K562 (cell line): ENCODE measurements at regions not wholly inside any gene's neighbourhood (a gene's known extent, or its start where the extent isn't known, plus 50 kb on each side); places are given as distances from the start of the nearest gene placed in this dataset.
A peak's percentile ranks its signal among the peaks of the same experiment; 100 is the strongest.

Source experiments
- ATAC-seq: fragments of 200-7000 bp; cut with Tn5 transposase; 3 replicates; pipeline ENCODE4 v1.9.1; 2020; ENCODE audit warnings: moderate library complexity
- BruUV-seq: library from RNA; stranded (reverse); fragments of 400-500 nt; replicated peaks from 2 replicates; lab custom pipeline; 2021; lab: Mats Ljungman, UMichigan
- CTCF ChIA-PET: fragments of 300-600 bp; formaldehyde crosslinking; extraction: SDS; loops from one replicate; lab custom pipeline; 2021; ENCODE audit warnings: low intra/inter-chr PET ratio; lab: Yijun Ruan, JAX
- POLR2A ChIA-PET: fragments of 300-600, 350-650 bp; sonication (Branson Sonifier 250); formaldehyde crosslinking; extraction: SDS; loops from one replicate; lab custom pipeline; 2021; ENCODE audit warnings: antibody characterized with exemption, inconsistent platforms; lab: Yijun Ruan, JAX
- DNase-seq, 4 experiments: peaks; one replicate each; pipeline versions ENCODE4 v3.0.0 to v3.0.0-alpha.2; 2011 to 2018; ENCODE audit warnings: low spot score in 3 of 4, mixed read lengths in 3 of 4; ENCODE audit errors: extremely low read depth in 1 of 4
- FAIRE-seq: peaks from 2 replicates; lab custom pipeline; 2011; peaks lifted over from hg19 to GRCh38; lab: Jason Lieb, UNC
- H2AFZ ChIP-seq: 2 replicates; pipeline ENCODE4 v1.6.0; 2011; ENCODE audit warnings: low read depth, low read length, control low read depth, inconsistent platforms
- H3K27ac ChIP-seq: fragments of 200-600 bp; 3 replicates; pipeline ENCODE4 v1.8.0; 2011; ENCODE audit warnings: low read depth, mild to moderate bottlenecking, control low read depth, inconsistent platforms, low read length, moderate library complexity, mixed read lengths; ENCODE audit errors: extremely low read depth
- H3K27me3 ChIP-seq, 2 experiments: fragments of 300-600 bp in 1 of 2; 2 replicates in 1 of 2; 3 replicates in 1 of 2; pipeline versions ENCODE4 v1.6.0 to v1.8.0; 2011; ENCODE audit warnings: inconsistent platforms in 2 of 2, low read length in 2 of 2, mild to moderate bottlenecking in 1 of 2, mixed read lengths in 1 of 2, moderate library complexity in 1 of 2; ENCODE audit not compliant: control insufficient read depth in 2 of 2, insufficient read depth in 2 of 2
- H3K36me3 ChIP-seq: fragments of 300-600 bp; 3 replicates; pipeline ENCODE4 v1.8.0; 2011; ENCODE audit warnings: mild to moderate bottlenecking, low read length, inconsistent platforms; ENCODE audit not compliant: control insufficient read depth, insufficient read depth
- H3K4me1 ChIP-seq, 2 experiments: fragments of 200-600 bp in 1 of 2; replicated peaks in 1 of 2; 2 replicates in 1 of 2; 3 replicates in 1 of 2; pipeline versions ENCODE4 v1.5.1 to v1.8.0; 2011; ENCODE audit warnings: inconsistent platforms in 2 of 2, low read length in 2 of 2, mild to moderate bottlenecking in 1 of 2, mixed read lengths in 1 of 2, moderate library complexity in 1 of 2; ENCODE audit not compliant: control insufficient read depth in 2 of 2, insufficient read depth in 2 of 2
- H3K4me2 ChIP-seq: 2 replicates; pipeline ENCODE4 v1.6.1; 2011; ENCODE audit warnings: low read length, control low read depth, inconsistent platforms, mixed read lengths; ENCODE audit not compliant: insufficient read depth
- H3K4me3 ChIP-seq: fragments of 200-600 bp; sonication (generic), shearing (Covaris generic); 2 replicates; pipeline ENCODE4 v1.5.1; 2016; ENCODE audit warnings: control low read depth, inconsistent platforms
- H3K79me2 ChIP-seq: fragments of 200-600 bp; 3 replicates; pipeline ENCODE4 v1.8.0; 2011; ENCODE audit warnings: low read length, inconsistent platforms; ENCODE audit not compliant: control insufficient read depth, insufficient read depth
- H3K9ac ChIP-seq, 2 experiments: 2 replicates each; pipeline versions ENCODE4 v1.6.0 to v1.6.1; 2011; ENCODE audit warnings: low read depth in 2 of 2, low read length in 2 of 2, control low read depth in 1 of 2, inconsistent platforms in 1 of 2, mild to moderate bottlenecking in 1 of 2, mixed read lengths in 1 of 2; ENCODE audit not compliant: insufficient read depth in 1 of 2
- H3K9me1 ChIP-seq: one replicate; pipeline ENCODE4 v1.6.0; 2011; ENCODE audit warnings: inconsistent platforms, mild to moderate bottlenecking, low read length, moderate library complexity; ENCODE audit not compliant: control insufficient read depth, insufficient read depth
- H3K9me3 ChIP-seq: replicated peaks from 2 replicates; pipeline ENCODE4 v1.5.1; 2011; ENCODE audit warnings: low read depth, low read length, inconsistent platforms; ENCODE audit not compliant: control insufficient read depth, insufficient read depth
- H4K20me1 ChIP-seq: replicated peaks from 2 replicates; pipeline ENCODE4 v1.6.1; 2011; ENCODE audit warnings: low read length, inconsistent platforms, mixed read lengths; ENCODE audit not compliant: control insufficient read depth, insufficient read depth
- HNRNPL ChIP-seq: fragments of 200-400 bp; formaldehyde crosslinking; IDR thresholded peaks from 2 replicates; pipeline ENCODE4 v1.6.1; 2017; ENCODE audit warnings: low read depth, mild to moderate bottlenecking, low read length
- RFX7 ChIP-seq: fragments of 250-450 bp; sonication (Bioruptor Pico); IDR thresholded peaks from 2 replicates; pipeline ENCODE4 v1.5.1; 2021; ENCODE audit warnings: mild to moderate bottlenecking
- SPI1 ChIP-seq: IDR thresholded peaks from 2 replicates; pipeline ENCODE4 v1.6.1; 2011; ENCODE audit warnings: low read depth, low read length, control low read depth, borderline replicate concordance
- ZNF224 ChIP-seq: sonication (generic); formaldehyde crosslinking; IDR thresholded peaks from 2 replicates; pipeline ENCODE4 v1.8.0; 2022; ENCODE audit warnings: mild to moderate bottlenecking, missing genetic modification reagents
- ZNF699 ChIP-seq: fragments of 250-450 bp; sonication (Bioruptor Pico); IDR thresholded peaks from 2 replicates; pipeline ENCODE4 v1.8.0; 2021; ENCODE audit warnings: mild to moderate bottlenecking, moderate library complexity; ENCODE audit not compliant: insufficient replicate concordance
- WGBS: fragments of 100-300 bp; shearing (Covaris generic); methylation state at CpG from one replicate; pipeline ENCODE4 v1.1.6; 2016; ENCODE audit warnings: low coverage, mixed read lengths; ENCODE audit not compliant: insufficient coverage; ENCODE audit errors: missing lambda C conversion rate; 5-methylcytosine and 5-hydroxymethylcytosine counted together
- in situ Hi-C: fragments of 300-500 bp; cut with MboI; formaldehyde crosslinking; loops from 4 replicates; pipeline ENCODE4 v1.15.0; 2018; ENCODE audit warnings: inconsistent platforms, mixed read lengths
- intact Hi-C: fragments of 100-400 bp; cut with micrococcal nuclease; formaldehyde crosslinking; loops from 2 replicates; pipeline ENCODE4 v1.14.2; 2022

DNA sequence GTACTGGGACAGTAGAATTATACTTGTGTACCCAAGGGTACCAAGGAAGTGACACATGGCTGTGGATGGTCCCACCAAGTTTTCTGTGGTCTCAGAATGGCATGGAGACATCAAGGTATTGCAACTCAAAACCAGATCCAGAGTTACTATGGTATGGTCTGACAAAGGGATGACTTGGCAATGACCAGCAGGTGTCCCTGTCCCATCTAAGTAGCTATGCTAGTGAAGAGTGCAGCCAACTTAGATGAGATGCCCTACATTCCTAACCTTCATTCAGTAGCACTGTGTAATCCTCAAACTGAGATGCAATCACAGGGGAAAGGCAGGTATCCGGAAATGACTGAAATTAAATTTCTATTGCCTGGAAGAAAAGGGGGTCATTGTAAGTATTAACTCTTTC, 188.7 kb upstream of the TMEM260 start (continued):
- TF ChIP-seq ZNF224 (CRISPR knock-in tag) (no peak), HNRNPL (no peak), ZNF699 (CRISPR knock-in tag) (no peak)

DNA sequence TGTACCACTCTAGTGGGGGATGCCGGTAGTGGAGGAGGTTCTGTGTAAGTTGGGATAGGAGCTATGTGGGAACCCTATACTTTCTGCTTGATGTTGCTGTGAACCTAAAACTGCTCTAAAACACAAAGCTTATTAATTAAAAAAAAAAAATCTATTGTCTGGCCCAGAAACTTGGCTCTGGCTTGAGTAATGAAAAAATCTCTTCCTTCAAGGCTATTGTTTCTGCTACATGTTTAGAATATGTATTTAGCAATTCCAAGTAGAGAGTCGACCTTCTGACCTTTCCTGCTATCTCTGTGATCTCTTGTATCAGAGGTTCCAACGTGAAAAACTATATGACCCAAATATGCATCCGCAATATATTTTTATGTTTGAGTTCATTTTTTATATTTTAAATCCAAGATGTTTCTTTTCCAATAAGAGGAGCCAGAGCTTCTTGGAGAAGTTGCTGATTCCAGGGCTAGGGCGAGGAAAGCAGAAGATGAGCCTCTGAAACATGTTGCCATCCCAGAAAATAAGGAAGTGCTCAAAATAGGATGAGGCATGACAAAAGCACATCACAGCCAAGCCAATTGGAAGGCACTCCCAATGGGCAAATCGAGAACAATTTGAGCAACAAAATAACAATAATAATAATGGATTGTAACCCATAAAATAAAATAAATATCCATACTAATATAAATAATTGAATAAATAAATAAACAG, 184.6 kb upstream of the TMEM260 start:
- H3K4me2 ChIP-seq, result no peak overlapping the region
- H3K9ac ChIP-seq, result no peak overlapping the region
- no peaks in the 10 kb centered on the region for H3K9me3 ChIP-seq
- H3K4me3 ChIP-seq, result no peak overlapping the region
- no peaks in the 10 kb centered on the region for H3K79me2 ChIP-seq
- no TSS peak for BruUV-seq
- no peaks in the 10 kb centered on the region for H3K27me3 ChIP-seq
- ATAC-seq (no peak), DNase-seq (no peak), FAIRE-seq (no peak)
- POLR2A ChIA-PET, result no interaction called here
- H3K36me3 ChIP-seq, result no peaks in the 10 kb centered on the region
- H4K20me1 ChIP-seq, result no peaks in the 10 kb centered on the region
- 1% methylated on average over 6 of the region's 6 CpGs for WGBS
- peak; percentile 55; the same call in 1 of the 2 replicates for TF ChIP-seq SPI1
- TF ChIP-seq RFX7, result no peak
- CTCF ChIA-PET, result no interaction called here
- in situ Hi-C loops, result no loop called here
- no peak overlapping the region for H3K27ac ChIP-seq
- H3K4me1 ChIP-seq, result no peaks in the 10 kb centered on the region
- no peaks in the 10 kb centered on the region for H3K9me1 ChIP-seq
- H2AFZ ChIP-seq, result no peak overlapping the region
- intact Hi-C loops, result no loop called here
